Stimulated activated CD4-positive, alpha-beta T cell treated with anti-CD3 and anti-CD28 coated beads, Interleukin-1b, Interleukin-23, amount 100 ng/mL, for 48 hours (primary cell): ENCODE measurements at regions not wholly inside any gene's neighbourhood (a gene's known extent, or its start where the extent isn't known, plus 50 kb on each side); places are given as distances from the start of the nearest gene placed in this dataset.

Experiments used
- DNase-seq: peaks from one replicate; pipeline ENCODE4 v3.0.0-alpha.2; 2020

DNA sequence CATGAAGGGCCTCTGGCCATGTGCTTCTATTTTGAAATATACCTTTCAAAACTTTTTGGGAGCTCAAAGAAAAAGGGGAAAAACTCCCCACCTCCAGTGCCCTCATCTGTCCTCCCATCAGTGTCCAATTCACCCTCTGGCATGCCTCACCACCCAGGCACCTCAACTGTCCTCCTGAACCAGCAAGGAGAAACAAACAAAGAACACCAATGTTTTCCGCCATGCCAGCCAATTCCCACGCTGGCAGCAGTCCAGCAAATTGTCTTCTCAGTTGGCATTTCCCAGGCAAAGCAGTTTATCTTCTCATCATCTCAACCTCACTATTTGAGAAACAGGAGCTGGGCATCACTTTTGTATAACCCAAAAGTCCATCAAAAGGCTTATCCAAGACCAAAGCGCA is 496.9 kb downstream of the SOX6 start:
- DNase-seq: no peak

DNA sequence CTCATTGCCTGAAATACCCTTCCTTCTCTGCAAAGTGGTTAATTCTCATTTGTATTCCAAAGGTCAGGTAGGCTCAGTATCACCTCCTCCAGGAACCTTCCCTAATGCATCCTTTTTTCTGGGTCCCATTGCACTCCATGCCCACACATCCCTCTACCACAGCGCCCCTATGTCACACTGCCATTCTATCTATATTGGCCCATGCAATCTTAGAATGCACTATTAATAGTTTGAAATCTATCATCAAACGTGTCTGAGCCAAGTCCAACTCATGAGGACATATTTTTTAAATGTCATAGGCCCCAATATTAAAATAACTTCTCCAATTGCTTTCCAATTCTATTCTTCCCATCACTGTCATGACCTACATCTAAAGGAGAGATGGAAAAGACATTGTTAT is 495.1 kb downstream of the SOX6 start:
- no peak for DNase-seq

- no peak for DNase-seq
Observed at GRCh38 chr11:15863411-15863810, 492.9 kb downstream of the SOX6 start.

- no peak for DNase-seq
Observed at GRCh38 chr11:15864026-15864805, 492.1 kb downstream of the SOX6 start.

DNA sequence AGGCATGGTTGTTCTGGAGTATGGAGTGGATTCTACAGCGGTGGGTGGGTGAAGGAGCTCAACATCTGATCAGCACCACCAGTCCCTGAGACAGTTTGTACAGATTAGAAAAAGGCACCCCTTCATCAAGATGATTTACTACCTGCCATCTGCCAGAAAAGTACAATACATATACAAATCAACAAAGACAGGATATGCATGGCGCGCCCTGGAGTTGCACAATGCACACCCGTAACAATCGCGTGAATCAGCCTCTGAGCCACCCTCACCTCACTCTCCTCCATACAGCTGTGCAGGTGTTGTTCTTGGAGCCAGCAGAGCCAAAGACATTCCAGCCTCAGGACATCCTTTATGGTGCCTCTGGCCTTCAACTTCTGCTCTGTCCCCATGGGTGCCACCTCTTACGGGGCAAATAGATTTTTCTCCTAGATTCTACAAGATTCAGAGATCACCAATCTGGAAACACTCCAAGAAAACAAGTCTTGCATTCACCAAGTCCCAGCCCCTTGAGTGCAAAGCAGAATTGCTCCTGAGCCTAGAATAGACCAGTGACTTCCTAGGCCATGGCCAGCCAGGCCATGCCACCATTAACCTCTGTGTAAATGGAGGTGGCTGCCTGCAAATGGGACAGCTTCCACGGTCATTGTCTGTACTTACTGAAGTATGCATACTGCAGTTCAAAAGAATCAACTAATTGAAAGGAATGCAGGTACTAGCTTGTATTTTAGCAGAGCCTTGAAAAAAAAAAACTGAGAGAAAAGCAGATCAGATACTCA is 490.9 kb downstream of the SOX6 start:
- DNase-seq: no peak

DNA sequence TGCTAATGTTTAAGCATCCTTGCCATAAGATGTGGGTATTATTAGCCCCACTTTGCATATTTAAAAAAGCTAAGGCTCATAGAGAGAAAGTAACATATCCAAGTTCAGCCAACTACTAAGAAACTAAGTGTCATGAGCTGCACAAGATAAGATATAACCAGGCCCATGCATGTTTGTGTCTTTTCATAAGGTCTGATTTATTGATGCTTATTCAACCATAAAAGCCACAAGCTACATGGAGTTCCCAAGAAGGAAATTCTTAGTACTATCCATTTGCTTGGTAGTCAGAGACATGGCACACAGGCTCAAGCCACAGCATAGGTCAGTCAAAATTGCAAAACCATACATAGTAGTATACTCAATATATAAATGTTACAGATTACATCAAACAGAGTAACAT is 488.5 kb downstream of the SOX6 start:
- no peak for DNase-seq

DNA sequence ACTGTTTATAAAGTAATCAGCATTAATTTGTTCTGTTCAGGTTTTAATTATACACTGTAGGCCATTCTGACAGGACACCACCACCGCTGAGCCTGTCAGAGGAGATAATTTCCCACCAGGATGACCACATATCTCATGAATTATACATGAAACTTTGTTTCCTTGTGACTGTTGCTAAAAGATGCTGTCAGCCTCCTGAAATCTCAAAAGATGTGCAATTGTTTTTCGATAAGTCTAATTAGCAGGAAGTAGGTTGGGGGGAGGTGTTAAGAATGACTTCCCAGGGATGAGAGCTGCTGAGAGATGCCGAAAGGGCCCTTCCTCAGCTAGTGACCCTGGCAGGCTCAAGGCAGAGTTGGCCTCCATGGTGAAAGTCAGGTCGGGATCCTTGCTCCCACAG is 485.4 kb downstream of the SOX6 start:
- DNase-seq: no peak

- DNase-seq: no peak
Observed at GRCh38 chr11:15871904-15872626, 484.3 kb downstream of the SOX6 start.

DNA sequence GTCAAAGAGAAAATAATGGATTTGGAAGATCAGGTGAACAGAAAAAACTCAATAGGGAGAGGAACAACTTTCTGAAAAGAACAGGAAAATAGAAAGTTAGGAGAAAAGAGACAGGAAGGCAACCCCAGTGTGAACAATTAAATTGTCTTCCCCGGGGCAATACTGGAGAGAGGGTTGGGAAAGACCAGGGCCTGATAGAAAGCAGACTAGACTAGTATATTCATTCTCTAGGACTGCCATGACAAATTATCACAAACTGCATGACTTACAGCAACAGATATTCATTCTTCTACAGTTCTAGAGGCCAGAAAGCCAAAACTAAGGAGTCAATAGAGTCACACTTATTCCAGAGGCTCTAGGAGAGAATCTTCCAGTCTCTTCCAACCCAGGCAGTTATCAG is 482.8 kb downstream of the SOX6 start:
- no peak for DNase-seq

- DNase-seq: no peak
Observed at GRCh38 chr11:15874704-15875103, 481.6 kb downstream of the SOX6 start.

DNA sequence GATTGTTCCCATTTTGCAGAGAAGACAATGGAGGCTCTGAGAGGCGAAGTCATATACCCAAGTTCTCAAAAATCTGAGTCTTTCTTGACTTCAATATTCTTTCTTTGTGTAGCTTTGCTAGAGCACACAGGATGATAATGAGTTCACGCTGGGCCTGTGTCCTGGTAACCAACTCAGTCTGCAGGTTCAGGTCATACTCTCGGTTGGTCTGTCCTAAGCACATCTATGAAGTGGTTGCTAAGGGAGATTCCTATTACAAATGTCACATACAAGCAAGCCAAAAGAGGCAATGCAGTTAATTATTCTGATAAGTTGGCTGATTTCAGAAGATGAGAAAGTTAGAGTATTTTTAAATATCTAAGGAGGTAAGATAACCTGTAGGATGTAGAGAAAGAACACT is 481.0 kb downstream of the SOX6 start:
- no peak for DNase-seq

DNA sequence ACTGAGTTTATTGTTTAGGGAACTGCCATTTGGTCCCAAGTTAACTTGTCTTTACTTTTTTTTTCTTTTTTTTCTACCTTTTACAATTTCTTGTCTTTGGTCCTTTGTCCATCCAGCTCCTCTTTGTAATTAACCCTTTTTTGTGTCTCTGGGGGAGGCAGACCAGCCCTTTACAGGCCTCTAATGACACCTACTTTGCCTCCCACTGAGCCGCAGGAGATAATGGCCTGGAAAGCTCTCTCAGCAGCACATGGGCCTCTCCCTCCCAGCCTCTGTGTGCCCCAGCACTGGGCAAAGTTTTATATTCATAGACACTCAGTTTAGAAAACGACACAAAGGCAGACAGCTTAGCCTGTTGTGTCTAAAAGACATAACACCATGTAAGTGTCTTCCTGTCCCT is 480.4 kb downstream of the SOX6 start:
- DNase-seq: no peak

DNA sequence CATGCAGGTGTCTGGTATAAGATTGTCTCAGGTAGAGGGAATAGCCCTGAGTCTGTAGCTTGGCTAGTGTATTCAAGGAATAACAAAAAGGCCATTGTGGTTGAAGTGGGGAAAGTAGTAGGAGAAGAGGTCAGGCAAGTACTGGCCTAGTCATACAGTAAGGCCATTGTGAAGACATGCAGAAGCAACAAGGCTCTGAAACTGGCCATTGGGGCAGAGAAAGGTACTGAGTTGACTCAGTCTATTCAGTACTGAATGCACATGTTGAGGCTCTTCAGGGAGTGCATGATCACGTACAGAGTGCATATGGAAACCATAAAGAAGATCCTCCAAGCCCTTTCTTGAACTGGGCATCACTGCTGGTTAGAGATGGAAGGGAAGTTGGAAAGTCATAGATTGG is 477.6 kb downstream of the SOX6 start:
- DNase-seq: no peak

DNA sequence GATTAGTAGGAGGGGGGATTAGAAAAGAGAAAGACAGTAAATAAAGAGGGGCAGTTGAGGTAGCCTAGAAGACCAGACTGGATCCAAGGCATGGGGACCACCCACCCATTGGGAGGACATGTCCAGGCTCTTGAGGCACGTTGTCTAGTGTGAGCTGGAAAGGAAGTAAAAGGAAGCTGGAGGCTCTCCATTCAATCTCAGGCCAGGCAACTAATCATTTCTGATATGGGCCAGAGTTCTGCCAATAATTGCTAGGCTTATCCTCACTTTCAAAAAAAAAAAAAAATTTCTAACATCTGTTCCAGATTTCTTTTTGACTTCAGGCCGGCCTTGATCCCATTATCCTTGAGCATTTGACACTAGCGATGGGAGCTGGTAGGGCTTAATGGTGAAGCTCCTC is 476.1 kb downstream of the SOX6 start:
- DNase-seq: no peak

DNA sequence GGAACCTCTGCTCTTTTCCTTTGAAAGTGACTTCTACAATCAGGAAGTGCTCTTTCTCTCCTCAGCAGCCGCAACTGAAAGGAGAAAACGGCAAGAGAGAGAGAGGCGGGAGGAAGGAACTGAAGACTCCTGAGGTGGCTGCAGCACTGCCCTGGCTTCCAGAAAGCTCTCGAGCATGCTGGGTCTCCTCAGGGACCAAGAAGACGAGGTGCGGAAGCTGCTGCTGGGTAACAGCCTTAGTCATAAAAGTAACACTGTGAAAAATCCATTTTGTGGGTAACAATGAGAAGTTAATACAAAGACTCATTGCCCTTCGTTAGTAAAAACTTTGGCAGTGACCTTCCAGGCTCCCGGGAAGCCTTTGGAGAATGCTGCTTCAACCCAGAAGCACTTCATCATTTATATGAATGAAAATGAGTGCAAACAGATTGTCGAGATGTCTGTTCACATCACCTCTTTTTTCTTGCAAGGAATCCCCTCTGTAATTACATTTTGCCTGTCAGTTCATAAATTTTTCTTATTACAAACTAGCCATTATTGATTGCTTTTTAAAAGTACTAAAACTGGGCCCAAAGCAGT is 473.4 kb downstream of the SOX6 start:
- DNase-seq: no peak

- no peak for DNase-seq
Observed at GRCh38 chr11:15883455-15883920, 472.9 kb downstream of the SOX6 start.

GRCh38 chr11:15884141-15884540 is 472.2 kb downstream of the SOX6 start:
- no peak for DNase-seq

- no peak for DNase-seq
Observed at GRCh38 chr11:15884777-15885540, 471.4 kb downstream of the SOX6 start.

GRCh38 chr11:15885854-15886253 is 470.5 kb downstream of the SOX6 start:
- DNase-seq: no peak

DNA sequence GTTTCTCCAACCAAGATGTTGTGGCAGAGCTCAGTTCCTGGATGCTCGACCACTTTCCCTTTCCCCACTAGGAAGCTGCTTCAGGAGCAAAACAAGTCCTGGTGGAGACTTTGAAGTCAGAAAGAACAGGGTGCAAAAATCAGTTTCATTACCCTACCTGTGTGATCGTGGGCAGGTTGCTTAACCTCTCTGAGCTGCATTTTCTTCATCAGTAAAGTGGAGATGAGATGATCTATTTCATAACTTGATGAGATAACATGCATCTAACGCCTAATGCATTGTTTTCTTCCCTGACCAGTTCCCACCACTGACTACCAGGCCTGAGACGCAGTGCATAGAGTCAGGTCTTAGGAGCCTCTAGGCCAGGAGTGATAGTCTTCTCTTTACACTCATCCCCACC is 470.0 kb downstream of the SOX6 start:
- no peak for DNase-seq

DNA sequence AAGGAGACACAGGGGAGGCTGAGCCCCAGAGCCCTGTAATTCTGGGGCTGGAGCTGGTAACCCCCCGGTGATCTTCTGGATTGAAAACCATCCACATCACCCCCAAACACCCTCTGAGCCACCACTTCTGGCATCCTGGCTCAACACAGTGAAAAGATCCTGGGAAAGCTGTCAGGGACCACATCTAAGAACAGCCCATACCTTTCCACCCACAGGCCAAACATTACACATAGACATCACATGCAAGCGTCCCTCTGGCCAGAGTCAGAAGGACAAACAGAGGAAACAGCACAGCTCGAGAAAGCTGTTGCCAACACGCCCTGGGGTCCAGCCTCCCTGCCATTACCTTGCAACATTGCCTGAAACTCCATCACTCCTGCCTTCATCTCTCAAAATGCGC is 469.5 kb downstream of the SOX6 start:
- no peak for DNase-seq

DNA sequence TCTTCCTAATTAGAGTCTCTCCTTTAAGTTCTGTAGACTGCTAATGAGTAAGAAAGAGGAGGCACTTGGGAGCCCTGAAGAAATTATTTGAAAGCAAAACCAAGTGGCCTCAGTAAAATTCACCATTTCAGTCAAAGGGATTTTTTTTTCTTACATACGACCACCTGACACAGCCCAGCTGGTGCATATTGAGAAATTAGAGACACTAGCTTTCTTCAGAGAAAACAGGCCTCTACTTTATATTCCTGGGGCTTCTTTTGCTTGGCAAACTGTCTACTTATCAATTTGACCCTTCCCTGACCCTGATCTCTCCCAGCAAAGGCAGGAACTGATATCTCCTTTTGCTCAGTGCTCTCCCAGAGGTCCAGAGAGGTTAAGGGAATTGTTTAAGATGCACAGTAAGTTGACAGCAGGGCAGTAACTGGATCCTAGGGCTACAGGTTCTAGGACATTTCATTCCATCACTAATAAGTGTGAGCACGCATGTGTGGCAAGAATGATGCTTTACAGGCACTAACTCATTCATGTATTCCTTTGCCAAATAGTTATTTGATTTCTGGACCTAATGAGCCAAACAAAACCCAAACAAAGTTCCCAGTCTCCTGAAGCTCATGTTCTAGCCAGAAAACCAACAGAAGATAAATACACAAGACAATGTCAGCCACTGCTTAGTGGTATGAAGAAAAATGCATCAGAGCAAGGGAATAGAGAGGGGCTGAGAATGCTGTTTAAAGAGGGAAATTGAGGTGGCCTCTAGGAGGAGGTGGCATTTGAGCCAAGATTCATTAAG is 467.6 kb downstream of the SOX6 start:
- DNase-seq: no peak
